Hepatocyte (in vitro differentiated cells): ENCODE measurements at regions not wholly inside any gene's neighbourhood (a gene's known extent, or its start where the extent isn't known, plus 50 kb on each side); places are given as distances from the start of the nearest gene placed in this dataset.

Experiments used
- CTCF ChIP-seq: fragments of 200-600 bp; sonication (generic); IDR thresholded peaks from 2 replicates; pipeline ENCODE4 v1.5.1; 2016; ENCODE audit warnings: antibody characterized with exemption, mild to moderate bottlenecking; ENCODE audit not compliant: poor library complexity
- EZH2 ChIP-seq: fragments of 200-600 bp; sonication (generic); IDR thresholded peaks from 2 replicates; pipeline ENCODE4 v1.6.1; 2016; ENCODE audit warnings: antibody characterized with exemption, mild to moderate bottlenecking, borderline replicate concordance

DNA sequence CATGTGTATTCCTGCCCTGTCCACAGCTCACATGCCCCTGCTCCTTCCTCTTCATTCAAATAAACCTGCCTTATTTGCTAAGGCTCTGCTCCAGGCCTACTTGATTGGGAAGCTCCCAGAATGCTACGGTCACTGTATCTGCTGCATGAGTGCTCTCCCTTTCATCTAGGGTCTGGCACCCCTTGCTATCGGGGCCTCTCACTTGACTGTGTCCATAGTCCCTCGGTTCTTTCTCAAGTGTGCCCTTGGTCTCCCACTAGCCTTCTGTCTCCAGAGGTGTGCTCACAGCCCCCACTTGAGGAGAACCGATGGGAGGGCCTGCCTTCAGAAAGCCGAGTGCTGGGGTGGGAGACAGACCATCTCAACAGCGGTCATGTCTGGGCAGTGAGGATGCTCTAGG is 57.4 kb upstream of the NMNAT3 start:
- TF ChIP-seq CTCF (no peak), EZH2 (no peak)
